HS-27A (cell line): ENCODE measurements at regions not wholly inside any gene's neighbourhood (a gene's known extent, or its start where the extent isn't known, plus 50 kb on each side); places are given as distances from the start of the nearest gene placed in this dataset.

Experiments
- DNase-seq: peaks from one replicate; pipeline ENCODE4 v3.0.0-alpha.2; 2012; ENCODE audit warnings: low read depth, missing footprints

DNA sequence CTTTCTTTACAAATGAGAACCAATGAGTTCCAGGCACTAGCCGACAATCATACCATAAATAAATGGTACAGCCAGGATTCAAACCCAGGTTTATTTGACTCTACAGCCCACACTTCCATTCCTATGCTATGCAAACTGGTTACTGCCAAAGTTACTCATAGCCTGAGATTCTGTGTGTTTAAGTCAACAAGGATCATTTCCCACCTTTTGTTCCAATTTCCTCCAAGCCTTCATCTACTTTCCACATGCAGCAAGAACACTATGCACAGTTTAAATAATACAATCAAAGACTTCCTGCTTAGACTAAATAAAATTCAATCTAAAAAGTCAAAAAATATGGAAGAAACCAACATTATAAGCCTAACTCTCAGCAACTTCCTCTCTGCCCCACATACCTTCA, 59.2 kb upstream of the KLF12 start:
- no peak for DNase-seq

DNA sequence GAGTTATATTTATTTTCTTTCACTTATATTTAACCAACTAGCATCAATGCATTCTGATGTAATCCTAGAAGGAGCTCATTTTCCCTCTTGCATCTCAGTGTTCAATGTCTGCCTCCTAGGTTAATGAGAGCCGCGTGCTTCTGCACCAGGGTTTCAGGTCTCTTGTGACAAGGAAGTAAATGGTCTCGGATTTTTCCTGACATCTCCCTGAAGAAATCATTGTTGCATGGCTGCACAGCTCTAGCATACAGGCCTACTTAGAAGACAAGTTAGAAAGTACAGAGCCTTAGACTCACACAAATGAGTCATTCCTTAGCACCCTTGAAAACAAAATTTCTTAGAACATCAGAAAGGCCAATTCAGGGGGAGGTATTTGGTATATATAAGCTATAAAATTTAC, 57.2 kb upstream of the KLF12 start:
- DNase-seq: no peak

GRCh38 chr13:74190999-74191398, 56.8 kb upstream of the KLF12 start:
- no peak for DNase-seq

DNA sequence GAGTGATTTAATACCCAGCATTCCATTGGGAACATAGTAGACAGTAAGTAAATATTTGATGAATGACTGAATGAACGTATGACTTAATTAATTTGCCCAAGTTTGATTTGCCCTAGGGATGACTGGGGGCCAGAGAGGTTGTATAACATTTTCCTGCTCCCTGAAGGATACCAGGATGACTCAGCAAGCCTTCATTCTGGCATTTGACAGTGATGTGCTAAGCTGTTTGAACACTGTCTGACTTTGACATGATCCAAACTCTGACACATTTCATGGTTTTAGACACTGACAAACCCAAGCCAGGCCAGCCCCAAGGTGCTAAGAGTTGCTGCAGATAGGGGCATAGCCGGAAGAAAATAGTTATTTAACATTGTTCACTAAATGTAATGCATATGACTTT, 53.4 kb upstream of the KLF12 start:
- no peak for DNase-seq

DNA sequence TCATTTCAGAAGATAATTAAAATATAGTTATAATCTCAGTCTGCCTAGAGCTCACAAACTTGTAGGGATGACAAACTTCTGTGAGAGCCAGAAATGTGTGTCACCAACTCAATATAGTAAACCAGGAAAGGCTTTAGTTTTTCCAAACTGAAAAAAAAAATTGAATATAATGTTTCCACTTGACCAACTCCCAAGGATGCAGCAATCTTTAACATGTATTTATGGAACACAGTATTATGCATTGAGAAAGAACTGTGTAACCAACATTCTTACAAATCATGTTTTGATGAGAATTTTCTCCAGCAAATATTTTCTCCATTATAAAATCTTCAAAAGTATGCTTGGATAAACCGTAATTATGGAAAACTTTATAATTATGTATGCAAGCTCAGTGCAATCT, 50.1 kb upstream of the KLF12 start:
- no peak for DNase-seq
